ENCODE measurements at regions not wholly inside any gene's neighbourhood (a gene's known extent, or its start where the extent isn't known, plus 50 kb on each side); places are given as distances from the start of the nearest gene placed in this dataset.

- Histone ChIP-seq H3K27ac (no peak overlapping the region), H3K27me3 (no peaks in the 10 kb centered on the region), H3K9me3 (no peaks in the 10 kb centered on the region), H3K4me1 (peaks cover 11% of the 10 kb centered on the region), H3K36me3 (ENCODE audit: low read depth, missing control alignments) (no peaks in the 10 kb centered on the region), H3K4me3 (no peak overlapping the region)
- intact Hi-C loops (cut with DNase I; ENCODE audit: low total_unique reads), result no loop called here
- no peak for DNase-seq
- WGBS, 2 donors, result 88 to 94% methylated on average over 6 of the region's 6 CpGs
- no peak for TF ChIP-seq CTCF (IDR thresholded peaks at IDR 0.05)
- no peak for TF ChIP-seq POLR2A (IDR thresholded peaks at IDR 0.05)
These were observed 118.3 kb upstream of the SLC22A23 start for GRCh38 chr6:3575166-3575565.

- no peak for DNase-seq
- intact Hi-C loops (cut with DNase I; ENCODE audit: low total_unique reads), result no loop called here
- Histone ChIP-seq H3K9me3 (no peaks in the 10 kb centered on the region), H3K4me1 (peaks cover 11% of the 10 kb centered on the region), H3K4me3 (no peak overlapping the region), H3K27me3 (no peaks in the 10 kb centered on the region), H3K36me3 (ENCODE audit: low read depth, missing control alignments) (no peaks in the 10 kb centered on the region), H3K27ac (no peak overlapping the region)
- WGBS, 2 donors, result 81 to 97% methylated on average over 3 of the region's 3 CpGs
- TF ChIP-seq POLR2A (IDR thresholded peaks at IDR 0.05) (no peak), CTCF (IDR thresholded peaks at IDR 0.05) (no peak)
These were observed 116.8 kb upstream of the SLC22A23 start for GRCh38 chr6:3573670-3574069.

GRCh38 chr6:3571836-3572235 lies 115.0 kb upstream of the SLC22A23 start:
- intact Hi-C loops (cut with DNase I; ENCODE audit: low total_unique reads), result no loop called here
- no peaks in the 10 kb centered on the region for H3K9me3 ChIP-seq
- H3K4me1 ChIP-seq, result peaks cover 11% of the 10 kb centered on the region
- no peaks in the 10 kb centered on the region for H3K27me3 ChIP-seq
- no peak overlapping the region for H3K27ac ChIP-seq
- no peak overlapping the region for H3K4me3 ChIP-seq
- no peaks in the 10 kb centered on the region for H3K36me3 ChIP-seq (ENCODE audit: low read depth, missing control alignments)
- no peak for TF ChIP-seq CTCF (IDR thresholded peaks at IDR 0.05)
- no peak for TF ChIP-seq POLR2A (IDR thresholded peaks at IDR 0.05)
- no peak for DNase-seq
- WGBS, 2 donors, result 56 to 75% methylated on average over 3 to 9 of the region's 9 CpGs

- WGBS, 2 donors, result 39 to 47% methylated on average over 6 of the region's 6 CpGs
- H3K36me3 ChIP-seq (ENCODE audit: low read depth, missing control alignments), result no peaks in the 10 kb centered on the region
- no peaks in the 10 kb centered on the region for H3K27me3 ChIP-seq
- no peak overlapping the region for H3K4me3 ChIP-seq
- intact Hi-C loops (cut with DNase I; ENCODE audit: low total_unique reads), result no loop called here
- DNase-seq, result peak; percentile 43
- no peaks in the 10 kb centered on the region for H3K9me3 ChIP-seq
- no peak overlapping the region for H3K27ac ChIP-seq
- TF ChIP-seq POLR2A (IDR thresholded peaks at IDR 0.05) (no peak), CTCF (IDR thresholded peaks at IDR 0.05) (no peak)
- peaks cover 11% of the 10 kb centered on the region for H3K4me1 ChIP-seq
These were observed 114.4 kb upstream of the SLC22A23 start for GRCh38 chr6:3571250-3571681.

GRCh38 chr6:3569816-3570215 lies 113.0 kb upstream of the SLC22A23 start:
- peaks cover 11% of the 10 kb centered on the region for H3K4me1 ChIP-seq
- no peaks in the 10 kb centered on the region for H3K36me3 ChIP-seq (ENCODE audit: low read depth, missing control alignments)
- no peak overlapping the region for H3K4me3 ChIP-seq
- 79 to 83% methylated on average over 1 of the region's 1 CpG for WGBS, 2 donors
- no peak overlapping the region for H3K27ac ChIP-seq
- H3K9me3 ChIP-seq, result no peaks in the 10 kb centered on the region
- TF ChIP-seq CTCF (IDR thresholded peaks at IDR 0.05) (no peak), POLR2A (IDR thresholded peaks at IDR 0.05) (no peak)
- no peaks in the 10 kb centered on the region for H3K27me3 ChIP-seq
- intact Hi-C loops (cut with DNase I; ENCODE audit: low total_unique reads), result no loop called here
- DNase-seq, result no peak

Measured in testis (tissue), 2 donors.